Natural killer cell (primary cell): ENCODE measurements at regions not wholly inside any gene's neighbourhood (a gene's known extent, or its start where the extent isn't known, plus 50 kb on each side); places are given as distances from the start of the nearest gene placed in this dataset.

Source experiments
- ATAC-seq, 3 donors: fragments of 150-1000 bp in 2 of 3; fragments of 200-7000 bp in 1 of 3; cut with Tn5 transposase; 1 replicate in 1 of 3; 2 replicates in 2 of 3; pipeline ENCODE4 v1.10.0; 2021; ENCODE audit warnings: mild to moderate bottlenecking in 2 of 3, moderate library complexity in 2 of 3
- DNase-seq, 2 donors: peaks; one replicate each; pipeline versions ENCODE4 v3.0.0 to v3.0.0-alpha.2; 2013 to 2021; ENCODE audit warnings: mixed read lengths in 1 of 2
- H3K27ac ChIP-seq: one replicate; pipeline ENCODE4 v1.5.1; 2013; ENCODE audit warnings: mild to moderate bottlenecking, low read length
- H3K27me3 ChIP-seq: one replicate; pipeline ENCODE4 v1.6.1; 2013; ENCODE audit warnings: low read length; ENCODE audit not compliant: control insufficient read depth, insufficient read depth
- H3K36me3 ChIP-seq: one replicate; pipeline ENCODE4 v1.6.1; 2013; ENCODE audit warnings: low read length; ENCODE audit not compliant: control insufficient read depth, insufficient read depth
- H3K4me1 ChIP-seq: one replicate; pipeline ENCODE4 v1.6.1; 2013; ENCODE audit warnings: low read length; ENCODE audit not compliant: control insufficient read depth, insufficient read depth
- H3K4me3 ChIP-seq: one replicate; pipeline ENCODE4 v1.5.1; 2013; ENCODE audit warnings: low read length
- H3K9me3 ChIP-seq: one replicate; pipeline ENCODE4 v1.6.1; 2013; ENCODE audit warnings: low read length; ENCODE audit not compliant: control insufficient read depth, insufficient read depth
- H3K27ac Mint-ChIP-seq, 2 donors: one replicate each; pipeline ENCODE4 v1.8.0; 2022; ENCODE audit warnings: mild to moderate bottlenecking in 2 of 2, mixed read lengths in 2 of 2, moderate library complexity in 1 of 2
- H3K27me3 Mint-ChIP-seq, 2 donors: one replicate each; pipeline ENCODE4 v1.8.0; 2022; ENCODE audit warnings: low read depth in 2 of 2, mixed read lengths in 2 of 2
- H3K36me3 Mint-ChIP-seq: one replicate; pipeline ENCODE4 v1.8.0; 2022; ENCODE audit warnings: mixed read lengths
- H3K4me1 Mint-ChIP-seq, 2 donors: one replicate each; pipeline ENCODE4 v1.8.0; 2022; ENCODE audit warnings: mixed read lengths in 2 of 2
- H3K4me3 Mint-ChIP-seq: one replicate; pipeline ENCODE4 v1.8.0; 2022; ENCODE audit warnings: mild to moderate bottlenecking, moderate library complexity, mixed read lengths
- H3K9me3 Mint-ChIP-seq, 2 donors: one replicate each; pipeline ENCODE4 v1.8.0; 2022; ENCODE audit warnings: mixed read lengths in 2 of 2
- CTCF ChIP-seq: fragments of 200-600 bp; IDR thresholded peaks from one replicate; pipeline ENCODE4 v1.8.0; 2022; ENCODE audit warnings: antibody characterized with exemption
- WGBS: methylation state at CpG from one replicate; pipeline ENCODE4 v1.1.7; 2013; ENCODE audit warnings: missing lambda C conversion rate; ENCODE audit not compliant: insufficient coverage; 5-methylcytosine and 5-hydroxymethylcytosine counted together
- intact Hi-C: fragments of 100-400 bp; cut with micrococcal nuclease; formaldehyde crosslinking; loops from one replicate; pipeline ENCODE4 v1.14.2; 2022

- TF ChIP-seq CTCF = no peak
- ATAC-seq (no peak), DNase-seq (no peak)
- Mint-ChIP-seq H3K9me3 (no peaks in the 10 kb centered on the region), H3K27ac (no peak overlapping the region), H3K4me3 (no peak overlapping the region), H3K27me3 (peaks cover 7 to 19% of the 10 kb centered on the region in 2 donors), H3K4me1 (no peaks in the 10 kb centered on the region), H3K36me3 (no peaks in the 10 kb centered on the region)
- Histone ChIP-seq H3K4me3 (no peak overlapping the region), H3K27me3 (no peaks in the 10 kb centered on the region), H3K4me1 (no peaks in the 10 kb centered on the region), H3K9me3 (no peaks in the 10 kb centered on the region), H3K27ac (no peak overlapping the region), H3K36me3 (no peaks in the 10 kb centered on the region)
- WGBS = 85% methylated on average over 4 of the region's 4 CpGs
- intact Hi-C loops = no loop called here
Observed at GRCh38 chr7:25536851-25537250, 308.6 kb upstream of the NPVF start.

GRCh38 chr7:25537662-25538375, 309.5 kb upstream of the NPVF start:
- no peak for TF ChIP-seq CTCF
- Mint-ChIP-seq H3K4me3 (no peak overlapping the region), H3K27me3 (peaks cover 13 to 27% of the 10 kb centered on the region in 2 donors), H3K4me1 (no peaks in the 10 kb centered on the region), H3K27ac (no peak overlapping the region), H3K36me3 (no peaks in the 10 kb centered on the region), H3K9me3 (no peaks in the 10 kb centered on the region)
- ATAC-seq (no peak), DNase-seq (no peak)
- intact Hi-C loops = no loop called here
- Histone ChIP-seq H3K9me3 (no peaks in the 10 kb centered on the region), H3K27ac (no peak overlapping the region), H3K4me1 (no peaks in the 10 kb centered on the region), H3K36me3 (no peaks in the 10 kb centered on the region), H3K27me3 (no peaks in the 10 kb centered on the region), H3K4me3 (no peak overlapping the region)
- 86% methylated on average over 3 of the region's 3 CpGs for WGBS

- intact Hi-C loops = no loop called here
- no peaks in the 10 kb centered on the region for H3K4me1 Mint-ChIP-seq
- WGBS = 94% methylated on average over 6 of the region's 6 CpGs
- H3K9me3 ChIP-seq = no peaks in the 10 kb centered on the region
- H3K27me3 Mint-ChIP-seq = peaks cover 21 to 35% of the 10 kb centered on the region in 2 donors
- no peak overlapping the region for H3K4me3 ChIP-seq
- H3K4me3 Mint-ChIP-seq = no peak overlapping the region
- ATAC-seq = no peak
- no peak for TF ChIP-seq CTCF
- no peaks in the 10 kb centered on the region for H3K36me3 Mint-ChIP-seq
- H3K27ac ChIP-seq = no peak overlapping the region
- H3K27ac Mint-ChIP-seq = no peak overlapping the region
- no peaks in the 10 kb centered on the region for H3K36me3 ChIP-seq
- no peaks in the 10 kb centered on the region for H3K9me3 Mint-ChIP-seq
- H3K27me3 ChIP-seq = no peaks in the 10 kb centered on the region
- H3K4me1 ChIP-seq = no peaks in the 10 kb centered on the region
- no peak for DNase-seq
Observed at GRCh38 chr7:25541094-25541821, 313.0 kb upstream of the NPVF start.
